ENCODE measurements at regions not wholly inside any gene's neighbourhood (a gene's known extent, or its start where the extent isn't known, plus 50 kb on each side); places are given as distances from the start of the nearest gene placed in this dataset.

DNA sequence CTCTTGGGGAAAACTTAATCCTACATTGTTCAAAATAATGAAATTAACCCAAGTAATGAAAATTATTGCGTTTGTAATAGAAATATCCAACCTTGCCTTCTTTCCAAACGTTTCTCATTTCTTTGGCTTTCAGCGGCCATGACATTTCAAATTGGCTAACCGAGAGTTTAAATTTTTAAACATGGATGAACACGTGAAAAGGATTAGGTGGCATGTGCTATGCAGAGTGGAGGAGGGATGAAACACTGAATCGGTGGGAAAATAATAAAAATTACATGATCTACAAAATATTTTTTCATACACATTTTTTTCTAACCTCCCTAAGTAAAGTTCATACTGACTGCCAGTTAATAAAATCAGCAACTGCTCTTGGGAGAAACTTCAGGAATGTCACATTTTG, 728.4 kb upstream of the PKDCC start:
- H3K4me1 ChIP-seq (ENCODE audit: low read length), result no peaks in the 10 kb centered on the region
- DNase-seq, result no peak
- H3K9me3 ChIP-seq (replicated peaks; ENCODE audit: insufficient read depth, low read length), result no peaks in the 10 kb centered on the region
- H3K79me2 ChIP-seq (ENCODE audit: low read length), result no peaks in the 10 kb centered on the region
- H3K9me2 ChIP-seq (replicated peaks; ENCODE audit: insufficient read depth, low read length), result no peaks in the 10 kb centered on the region
- no peak overlapping the region for H3K4me2 ChIP-seq (ENCODE audit: low read depth, low read length)
- no peaks in the 10 kb centered on the region for H4K20me1 ChIP-seq (ENCODE audit: insufficient read depth, low read length)
- H3K9ac ChIP-seq (ENCODE audit: low read length), result no peak overlapping the region
- H3K27me3 ChIP-seq (replicated peaks; ENCODE audit: insufficient read depth, low read length), result no peaks in the 10 kb centered on the region
- H3K4me3 ChIP-seq (ENCODE audit: low read length), result no peak overlapping the region
- no peak overlapping the region for H3K27ac ChIP-seq (ENCODE audit: low read length)
- H3F3A ChIP-seq (ENCODE audit: insufficient read depth, low read length), result no peaks in the 10 kb centered on the region
- TF ChIP-seq EZH2phosphoT487 (IDR thresholded peaks at IDR 0.05; ENCODE audit: low read length), result no peak
- no peak for TF ChIP-seq EZH2 (optimal IDR thresholded peaks at IDR 0.05; ENCODE audit: low read depth, low read length)
- no peak for TF ChIP-seq CTCF (IDR thresholded peaks at IDR 0.05; ENCODE audit: low read length)
- H2AFZ ChIP-seq (ENCODE audit: low read length), result no peak overlapping the region
- no peaks in the 10 kb centered on the region for H3K36me3 ChIP-seq (replicated peaks; ENCODE audit: insufficient read depth, low read length)

DNA sequence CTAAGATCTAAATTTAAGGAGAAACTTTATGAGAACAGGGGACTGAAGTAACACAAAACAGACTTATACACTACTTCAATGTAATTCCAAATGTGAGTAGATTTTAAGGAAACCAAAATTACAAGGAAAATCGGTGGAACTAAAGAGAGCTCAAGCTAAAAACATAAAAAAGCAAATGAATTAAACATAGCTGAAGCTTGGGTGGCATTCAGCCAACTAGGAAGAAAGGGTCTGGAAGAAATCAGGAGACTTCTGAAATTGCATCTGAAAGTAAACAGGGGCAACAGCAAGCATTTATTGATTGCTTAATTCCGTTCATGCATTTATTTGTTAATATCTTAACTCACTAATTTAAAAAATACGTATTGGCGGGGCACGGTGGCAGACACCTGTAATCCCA, 727.3 kb upstream of the PKDCC start:
- DNase-seq, result no peak
- Histone ChIP-seq H3F3A (ENCODE audit: insufficient read depth, low read length) (no peaks in the 10 kb centered on the region), H3K4me2 (ENCODE audit: low read depth, low read length) (no peak overlapping the region), H4K20me1 (ENCODE audit: insufficient read depth, low read length) (no peaks in the 10 kb centered on the region), H3K9me3 (replicated peaks; ENCODE audit: insufficient read depth, low read length) (no peaks in the 10 kb centered on the region), H3K4me3 (ENCODE audit: low read length) (no peak overlapping the region), H3K36me3 (replicated peaks; ENCODE audit: insufficient read depth, low read length) (no peaks in the 10 kb centered on the region), H3K4me1 (ENCODE audit: low read length) (no peaks in the 10 kb centered on the region), H3K9ac (ENCODE audit: low read length) (no peak overlapping the region), H3K79me2 (ENCODE audit: low read length) (no peaks in the 10 kb centered on the region), H3K9me2 (replicated peaks; ENCODE audit: insufficient read depth, low read length) (no peaks in the 10 kb centered on the region), H3K27me3 (replicated peaks; ENCODE audit: insufficient read depth, low read length) (no peaks in the 10 kb centered on the region), H3K27ac (ENCODE audit: low read length) (no peak overlapping the region), H2AFZ (ENCODE audit: low read length) (no peak overlapping the region)
- TF ChIP-seq EZH2 (optimal IDR thresholded peaks at IDR 0.05; ENCODE audit: low read depth, low read length), result no peak
- no peak for TF ChIP-seq EZH2phosphoT487 (IDR thresholded peaks at IDR 0.05; ENCODE audit: low read length)
- TF ChIP-seq CTCF (IDR thresholded peaks at IDR 0.05; ENCODE audit: low read length), result no peak

- Histone ChIP-seq H4K20me1 (ENCODE audit: insufficient read depth, low read length) (no peaks in the 10 kb centered on the region), H3K4me3 (ENCODE audit: low read length) (no peak overlapping the region), H3K4me1 (ENCODE audit: low read length) (no peaks in the 10 kb centered on the region), H3K9ac (ENCODE audit: low read length) (no peak overlapping the region), H3K9me2 (replicated peaks; ENCODE audit: insufficient read depth, low read length) (no peaks in the 10 kb centered on the region), H3K9me3 (replicated peaks; ENCODE audit: insufficient read depth, low read length) (no peaks in the 10 kb centered on the region), H3F3A (ENCODE audit: insufficient read depth, low read length) (no peaks in the 10 kb centered on the region), H2AFZ (ENCODE audit: low read length) (no peak overlapping the region), H3K36me3 (replicated peaks; ENCODE audit: insufficient read depth, low read length) (no peaks in the 10 kb centered on the region), H3K4me2 (ENCODE audit: low read depth, low read length) (no peak overlapping the region), H3K79me2 (ENCODE audit: low read length) (no peaks in the 10 kb centered on the region), H3K27ac (ENCODE audit: low read length) (no peak overlapping the region), H3K27me3 (replicated peaks; ENCODE audit: insufficient read depth, low read length) (no peaks in the 10 kb centered on the region)
- no peak for DNase-seq
- TF ChIP-seq EZH2 (optimal IDR thresholded peaks at IDR 0.05; ENCODE audit: low read depth, low read length), result no peak
- TF ChIP-seq CTCF (IDR thresholded peaks at IDR 0.05; ENCODE audit: low read length), result no peak
- TF ChIP-seq EZH2phosphoT487 (IDR thresholded peaks at IDR 0.05; ENCODE audit: low read length), result no peak
Measured at GRCh38 chr2:41321351-41321750, 726.5 kb upstream of the PKDCC start.

All from MM.1S (cell line).